ENCODE measurements at regions not wholly inside any gene's neighbourhood (a gene's known extent, or its start where the extent isn't known, plus 50 kb on each side); places are given as distances from the start of the nearest gene placed in this dataset.

GRCh38 chr11:76266286-76267100, 60.2 kb upstream of the WNT11 start:
- DNase-seq = no peak
- no peaks in the 10 kb centered on the region for H3K9me3 Mint-ChIP-seq
- no peaks in the 10 kb centered on the region for H3K36me3 Mint-ChIP-seq (ENCODE audit: low read depth)
- peaks cover 57% of the 10 kb centered on the region for H3K27me3 Mint-ChIP-seq (ENCODE audit: low read depth, poor library complexity)
- no peak overlapping the region for H3K4me3 Mint-ChIP-seq
- no peak for TF ChIP-seq CTCF (IDR thresholded peaks at IDR 0.05)
- no peak overlapping the region for H3K27ac Mint-ChIP-seq
- peaks cover 10% of the 10 kb centered on the region for H3K4me1 Mint-ChIP-seq

- no peak for DNase-seq
- no peak for TF ChIP-seq CTCF (IDR thresholded peaks at IDR 0.05)
- H3K4me1 Mint-ChIP-seq = peaks cover 10% of the 10 kb centered on the region
- H3K27ac Mint-ChIP-seq = no peak overlapping the region
- peaks cover 57% of the 10 kb centered on the region for H3K27me3 Mint-ChIP-seq (ENCODE audit: low read depth, poor library complexity)
- no peak overlapping the region for H3K4me3 Mint-ChIP-seq
- H3K36me3 Mint-ChIP-seq (ENCODE audit: low read depth) = no peaks in the 10 kb centered on the region
- H3K9me3 Mint-ChIP-seq = no peaks in the 10 kb centered on the region
Observed at GRCh38 chr11:76265771-76266241, 59.5 kb upstream of the WNT11 start.

- Mint-ChIP-seq H3K9me3 (no peaks in the 10 kb centered on the region), H3K4me1 (no peaks in the 10 kb centered on the region), H3K36me3 (ENCODE audit: low read depth) (no peaks in the 10 kb centered on the region), H3K27ac (no peak overlapping the region), H3K4me3 (no peak overlapping the region), H3K27me3 (ENCODE audit: low read depth, poor library complexity) (peaks cover 76% of the 10 kb centered on the region)
- DNase-seq = no peak
- no peak for TF ChIP-seq CTCF (IDR thresholded peaks at IDR 0.05)
Observed at GRCh38 chr11:76263657-76264056, 57.4 kb upstream of the WNT11 start.

DNA sequence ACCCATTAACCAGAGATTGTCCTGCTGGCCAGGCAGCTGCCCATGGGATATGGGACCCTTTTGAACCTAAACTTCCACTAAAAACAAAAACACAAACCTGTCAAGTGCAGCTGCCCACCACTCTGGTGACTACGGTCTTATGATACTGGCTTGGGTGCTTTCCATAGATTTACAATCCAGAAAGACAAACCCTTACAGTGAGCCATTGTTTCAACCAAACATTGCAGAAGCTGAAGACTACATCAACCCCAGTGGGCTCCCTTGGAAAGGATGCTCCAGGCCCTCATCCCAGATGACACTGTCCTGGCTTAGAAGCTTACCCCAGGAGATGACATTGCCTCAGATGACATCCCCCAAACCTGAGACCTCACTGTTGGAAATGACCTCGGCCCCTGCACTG, 56.9 kb upstream of the WNT11 start:
- no peak for DNase-seq
- Mint-ChIP-seq H3K36me3 (ENCODE audit: low read depth) (no peaks in the 10 kb centered on the region), H3K4me1 (no peaks in the 10 kb centered on the region), H3K9me3 (no peaks in the 10 kb centered on the region), H3K4me3 (no peak overlapping the region), H3K27me3 (ENCODE audit: low read depth, poor library complexity) (peaks cover 76% of the 10 kb centered on the region), H3K27ac (no peak overlapping the region)
- no peak for TF ChIP-seq CTCF (IDR thresholded peaks at IDR 0.05)

DNA sequence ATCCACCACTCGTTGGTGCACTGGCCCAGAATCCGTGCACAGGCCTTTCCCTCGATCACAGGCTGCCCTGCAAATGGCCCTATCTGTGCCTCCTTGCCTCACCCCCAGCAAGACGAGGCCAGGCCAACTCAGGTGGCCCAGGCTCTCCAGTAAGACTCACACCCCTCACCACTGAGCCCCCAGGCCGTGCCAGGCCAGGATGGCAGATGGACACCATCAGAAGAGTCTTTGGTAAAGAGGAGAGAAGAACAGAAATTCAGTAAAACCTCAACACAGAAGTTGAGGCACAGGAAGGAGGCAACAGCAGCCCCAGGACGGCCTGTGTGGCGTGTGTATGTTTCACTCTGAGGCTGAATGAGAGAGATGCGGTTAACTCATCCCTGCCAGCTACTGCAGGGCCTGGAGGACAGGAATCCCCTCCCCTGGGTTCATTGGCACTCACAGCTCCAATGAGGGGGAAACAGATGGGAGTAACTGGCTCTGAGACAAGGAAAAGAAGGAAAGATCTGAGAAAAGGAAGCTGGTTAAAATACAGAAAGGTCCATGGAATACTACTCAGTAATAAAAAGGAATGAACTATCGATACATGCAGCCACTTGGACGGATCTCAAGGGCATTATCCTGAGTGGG, 54.1 kb upstream of the WNT11 start:
- no peak for TF ChIP-seq CTCF (IDR thresholded peaks at IDR 0.05)
- H3K4me1 Mint-ChIP-seq = peaks cover 15% of the 10 kb centered on the region
- no peak for DNase-seq
- no peak overlapping the region for H3K27ac Mint-ChIP-seq
- H3K36me3 Mint-ChIP-seq (ENCODE audit: low read depth) = no peaks in the 10 kb centered on the region
- peaks cover 64% of the 10 kb centered on the region for H3K27me3 Mint-ChIP-seq (ENCODE audit: low read depth, poor library complexity)
- H3K9me3 Mint-ChIP-seq = no peaks in the 10 kb centered on the region
- H3K4me3 Mint-ChIP-seq = no peak overlapping the region

All from nephron progenitor cell (in vitro differentiated cells).